ENCODE measurements at regions not wholly inside any gene's neighbourhood (a gene's known extent, or its start where the extent isn't known, plus 50 kb on each side); places are given as distances from the start of the nearest gene placed in this dataset.

- Histone ChIP-seq H3K79me1 (ENCODE audit: low read depth, low read length) (no peaks in the 10 kb centered on the region), H3K4ac (replicated peaks; ENCODE audit: insufficient read length, low read depth, low read length) (no peak overlapping the region), H2BK15ac (ENCODE audit: low read length) (no peak overlapping the region), H4K20me1 (replicated peaks in 1 of 2; ENCODE audit: control insufficient read depth in 1 of 2, insufficient read depth in 2 of 2, low read length in 2 of 2) (no peaks in the 10 kb centered on the region), H3K14ac (ENCODE audit: insufficient read length) (no peak overlapping the region), H4K8ac (ENCODE audit: extremely low read depth, insufficient read depth, low read length) (no peak overlapping the region), H3K27ac (ENCODE audit: low read depth, low read length) (no peak overlapping the region), H2AK5ac (ENCODE audit: low read depth, low read length) (no peak overlapping the region), H2BK20ac (ENCODE audit: low read length) (no peak overlapping the region), H3K79me2 (ENCODE audit: control insufficient read depth in 1 of 2, insufficient read depth in 2 of 2, low read length in 2 of 2) (no peaks in the 10 kb centered on the region), H3K9me3 (ENCODE audit: insufficient read depth in 2 of 2, low read depth in 1 of 2, low read length in 1 of 2) (peaks cover 7 to 11% of the 10 kb centered on the region in 2 experiments; a peak in 2 of 4 replicates), H3K4me2 (ENCODE audit: insufficient read depth in 1 of 2, low read depth in 2 of 2, low read length in 2 of 2) (no peak overlapping the region), H3K23me2 (ENCODE audit: low read depth, low read length) (no peaks in the 10 kb centered on the region), H3K23ac (ENCODE audit: insufficient read length) (no peak overlapping the region), H3K27me3 (replicated peaks in 1 of 4; ENCODE audit: control insufficient read depth in 3 of 4, extremely low read depth in 1 of 4, insufficient read depth in 3 of 4, low read length in 3 of 4) (no peaks in the 10 kb centered on the region), H3K36me3 (ENCODE audit: control insufficient read depth in 2 of 4, insufficient read depth in 4 of 4, low read length in 3 of 4) (no peaks in the 10 kb centered on the region), H3K56ac (replicated peaks; ENCODE audit: insufficient read length, low read depth, low read length) (no peak overlapping the region), H3K4me1 (replicated peaks in 1 of 4; ENCODE audit: control insufficient read depth in 3 of 4, insufficient read depth in 4 of 4, low read length in 3 of 4) (no peaks in the 10 kb centered on the region), H4K5ac (ENCODE audit: insufficient read length, low read depth, low read length) (no peak overlapping the region), H2BK12ac (ENCODE audit: low read depth, low read length) (no peak overlapping the region), H3K18ac (ENCODE audit: extremely low read depth, low read length) (no peak overlapping the region), H2BK5ac (ENCODE audit: low read depth, low read length) (no peak overlapping the region), H4K91ac (replicated peaks; ENCODE audit: insufficient read length, low read length) (no peak overlapping the region), H3K9ac (replicated peaks in 1 of 4; ENCODE audit: extremely low read depth in 1 of 4, low read depth in 3 of 4, low read length in 3 of 4) (no peak overlapping the region), H2BK120ac (replicated peaks; ENCODE audit: low read depth, low read length) (no peak overlapping the region), H3K4me3 (ENCODE audit: extremely low read depth in 1 of 4, insufficient read depth in 2 of 4, low read depth in 3 of 4, low read length in 4 of 4) (no peak overlapping the region), H2AFZ (ENCODE audit: low read length) (no peak overlapping the region)
- FAIRE-seq = no peak
- ChIA-PET POLR2A (ENCODE audit: partially characterized antibody) (no interaction called here), CTCF (ENCODE audit: partially characterized antibody) (interaction anchor here (0.6 to 3.2 kb wide), 5 partner anchors 10 to 1491 kb away, joined by 3 to 22 read pairs (median 3); no protein-coding TSS in a partner anchor)
- no peak for TF ChIP-seq TAF1 (IDR thresholded peaks at IDR 0.05; ENCODE audit: low read depth, low read length)
- TF ChIP-seq, protein P1, sequence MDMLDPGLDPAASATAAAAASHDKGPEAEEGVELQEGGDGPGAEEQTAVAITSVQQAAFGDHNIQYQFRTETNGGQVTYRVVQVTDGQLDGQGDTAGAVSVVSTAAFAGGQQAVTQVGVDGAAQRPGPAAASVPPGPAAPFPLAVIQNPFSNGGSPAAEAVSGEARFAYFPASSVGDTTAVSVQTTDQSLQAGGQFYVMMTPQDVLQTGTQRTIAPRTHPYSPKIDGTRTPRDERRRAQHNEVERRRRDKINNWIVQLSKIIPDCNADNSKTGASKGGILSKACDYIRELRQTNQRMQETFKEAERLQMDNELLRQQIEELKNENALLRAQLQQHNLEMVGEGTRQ (IDR thresholded peaks at IDR 0.05; ENCODE audit: low read length) = no peak
- DNase-seq (ENCODE audit: low read depth in 1 of 2, low spot score in 2 of 2) = no peak
- 86% methylated on average over 4 of the region's 4 CpGs; no CpG with 5 or more reads in 1 of the 2 experiments for WGBS, 2 experiments (ENCODE audit: extremely low coverage in 1 of 2, insufficient coverage in 1 of 2, insufficient read length in 1 of 2, insufficient replicate concordance in 2 of 2, low coverage in 1 of 2, low lambda C conversion rate in 2 of 2, missing lambda C conversion rate in 1 of 2)
Measured at GRCh38 chr14:53285064-53285463, 131.9 kb upstream of the DDHD1 start.

All from H1 (cell line).